ENCODE measurements at regions not wholly inside any gene's neighbourhood (a gene's known extent, or its start where the extent isn't known, plus 50 kb on each side); places are given as distances from the start of the nearest gene placed in this dataset.

GRCh38 chr11:121755906-121756305 is 303.1 kb upstream of the SORL1-AS1 start:
- TF ChIP-seq CTCF (IDR thresholded peaks at IDR 0.05): no peak
- TF ChIP-seq REST (IDR thresholded peaks at IDR 0.05; ENCODE audit: insufficient read depth in 1 of 2, low read depth in 2 of 2, low read length in 1 of 2): no peak
- TF ChIP-seq POLR2AphosphoS5 (IDR thresholded peaks at IDR 0.05; ENCODE audit: low read depth, low read length): no peak
- no peak for TF ChIP-seq SIN3A (IDR thresholded peaks at IDR 0.05; ENCODE audit: borderline replicate concordance, insufficient read depth, low read depth, low read length)
- no peak for TF ChIP-seq TCF7L2 (IDR thresholded peaks at IDR 0.05; ENCODE audit: low read depth, low read length)

Data from Panc1 (cell line).